Activated CD4-positive, alpha-beta T cell treated with anti-CD3 and anti-CD28 coated beads for 4 hours (primary cell): ENCODE measurements at regions not wholly inside any gene's neighbourhood (a gene's known extent, or its start where the extent isn't known, plus 50 kb on each side); places are given as distances from the start of the nearest gene placed in this dataset.
"Not testable (repeated sequence)": the region's sequence is repeated elsewhere in the genome, so short reads cannot be mapped to it uniquely, and the experiment has no call there.

Source experiments
- DNase-seq, 2 donors: peaks; one replicate each; pipeline ENCODE4 v3.0.0-alpha.2; 2020

DNA sequence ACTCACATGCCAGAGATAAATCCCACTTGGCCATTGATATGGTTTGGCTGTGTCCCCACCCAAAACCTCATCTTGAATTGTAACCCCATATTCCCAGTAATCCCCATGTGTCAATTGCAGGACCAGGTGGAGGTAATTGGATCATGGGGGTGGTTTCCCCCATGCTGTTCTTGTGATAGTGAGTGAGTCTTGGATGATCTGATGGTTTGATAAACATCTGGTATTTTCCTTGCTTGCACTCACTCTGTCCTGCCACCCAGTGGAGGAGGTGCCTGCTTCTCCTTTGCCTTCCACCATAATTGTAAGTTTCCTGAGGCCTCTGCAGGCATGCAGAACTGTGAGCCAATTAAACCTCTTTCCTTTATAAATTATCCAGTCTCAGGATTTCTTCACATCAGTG is 50.4 kb upstream of the B3GAT2 start:
- DNase-seq = not testable (repeated sequence)

DNA sequence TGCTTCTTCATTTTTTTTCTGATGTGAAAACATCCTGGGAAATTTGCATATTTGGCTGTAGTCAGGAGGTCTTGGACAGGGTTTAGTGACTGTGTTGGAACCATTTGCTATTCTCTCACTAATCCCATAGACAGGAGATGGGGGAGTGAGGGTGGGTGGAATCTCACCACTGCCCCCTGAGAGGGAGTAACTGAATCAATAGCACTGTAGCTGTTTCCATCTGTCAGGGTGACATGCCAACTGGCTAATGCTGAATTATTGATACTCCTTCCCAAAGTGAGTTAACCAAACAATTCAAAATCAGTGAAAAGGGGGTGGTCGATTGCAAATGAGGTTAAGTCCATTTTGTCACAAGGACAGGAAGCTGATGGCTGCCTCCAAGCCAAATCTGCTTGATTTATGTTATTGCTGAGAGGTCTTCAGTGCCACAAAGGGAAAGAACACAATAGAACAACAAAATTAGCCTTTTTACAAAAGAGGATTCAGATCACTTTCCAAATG is 55.1 kb upstream of the B3GAT2 start:
- no peak for DNase-seq

DNA sequence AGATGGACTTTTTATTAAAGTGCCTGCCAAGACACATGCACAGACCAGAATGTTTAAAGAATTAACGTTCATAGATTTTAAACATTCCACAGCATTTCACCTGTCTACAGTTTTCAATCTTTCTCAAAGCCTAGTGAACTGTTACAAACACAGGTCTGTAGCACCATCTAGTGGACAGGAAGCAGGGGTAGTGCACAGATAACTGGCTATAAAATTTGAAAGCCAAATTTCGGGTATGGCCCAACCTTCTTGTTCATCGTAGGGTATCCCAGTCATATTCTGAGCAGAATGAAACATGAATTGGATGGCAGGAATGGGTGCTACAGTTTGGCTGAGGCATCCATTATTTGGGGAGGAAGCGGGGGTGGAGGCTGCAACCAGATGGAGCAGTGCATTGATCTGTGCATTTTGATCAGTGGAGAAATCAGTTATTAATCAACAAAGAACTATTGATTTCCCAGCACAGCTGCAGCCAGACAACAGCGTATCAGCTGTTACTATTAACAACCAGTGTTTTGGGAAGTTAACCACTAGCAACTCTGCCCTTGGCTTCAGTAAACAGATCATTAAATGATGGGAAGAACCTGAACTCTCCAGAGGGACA is 56.1 kb upstream of the B3GAT2 start:
- DNase-seq = peak in 1 of 2 donors; percentile 7

- DNase-seq = no peak
These were observed 58.5 kb upstream of the B3GAT2 start for GRCh38 chr6:71015392-71015791.

DNA sequence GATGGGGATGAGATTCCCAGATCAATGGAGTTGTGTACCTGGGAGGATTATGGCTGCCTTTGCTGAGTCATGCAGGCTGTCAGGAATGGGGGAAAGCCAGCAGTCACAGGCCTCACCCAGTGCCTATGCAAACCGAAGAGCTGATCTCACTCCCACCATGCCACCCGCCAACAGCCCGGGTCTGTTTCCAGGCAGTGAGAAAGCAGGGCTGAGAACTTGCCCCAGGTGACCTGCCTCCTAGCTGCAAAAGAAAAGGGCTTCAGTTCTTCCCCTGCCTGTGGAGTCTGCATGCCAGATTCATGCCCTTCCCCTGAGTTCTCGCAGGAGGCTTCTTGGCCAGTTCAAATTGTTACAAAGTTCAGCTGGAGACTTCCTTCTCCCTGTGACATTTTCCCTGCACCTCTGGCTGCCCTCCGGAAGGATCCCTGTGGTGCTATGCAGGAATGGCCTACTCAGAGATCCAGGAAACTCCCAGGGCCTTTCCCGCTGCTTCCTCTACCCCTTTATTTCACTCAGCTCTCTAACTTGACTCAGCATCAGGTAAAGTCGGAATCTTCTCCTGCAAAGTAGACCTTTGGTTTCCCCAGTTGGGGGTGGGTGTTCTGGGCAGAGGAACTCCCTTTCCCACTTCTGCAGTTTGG is 71.5 kb upstream of the B3GAT2 start:
- no peak for DNase-seq

DNA sequence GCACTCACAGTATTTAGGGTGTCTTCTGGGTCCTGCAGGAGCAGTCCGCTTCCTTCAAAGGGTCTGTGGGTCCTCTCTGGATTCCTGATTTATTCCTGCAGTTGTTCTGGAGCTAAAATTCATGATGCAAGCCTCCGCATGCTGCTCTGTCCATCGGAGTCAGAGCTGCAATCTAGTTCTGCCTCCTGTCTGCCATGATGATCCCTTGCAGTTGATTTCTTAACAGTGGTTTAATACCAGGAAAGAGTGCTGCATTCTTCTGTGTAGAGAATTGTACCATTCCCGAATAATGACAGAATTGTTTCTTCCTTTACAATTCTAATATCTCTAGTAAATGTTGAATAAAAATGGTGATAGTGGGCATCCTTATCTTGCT is 72.0 kb upstream of the B3GAT2 start:
- DNase-seq = no peak

GRCh38 chr6:71029555-71029954 is 72.7 kb upstream of the B3GAT2 start:
- DNase-seq = no peak

- DNase-seq = no peak
These were observed 75.1 kb upstream of the B3GAT2 start for GRCh38 chr6:71031912-71032311.

DNA sequence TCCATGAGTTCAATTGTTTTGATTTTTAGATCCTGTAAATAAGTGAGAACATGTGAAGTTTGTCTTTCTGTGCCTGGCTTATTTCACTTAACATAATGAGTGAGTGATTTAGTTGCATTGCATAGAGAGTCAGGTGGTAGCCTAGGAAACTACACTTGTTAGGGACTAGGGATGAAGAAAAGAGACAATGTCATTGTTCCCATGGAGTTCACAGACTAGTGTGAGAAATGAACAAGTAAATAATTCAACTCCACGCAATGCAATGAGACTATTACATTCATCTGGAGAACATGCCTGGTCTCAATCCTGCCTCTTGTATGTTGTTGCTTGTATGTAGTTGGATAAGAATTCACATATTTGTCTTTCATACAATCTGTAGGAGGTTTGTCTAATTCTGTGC is 76.3 kb upstream of the B3GAT2 start:
- DNase-seq = no peak

GRCh38 chr6:71033890-71034289 is 77.0 kb upstream of the B3GAT2 start:
- DNase-seq = no peak

GRCh38 chr6:71034563-71035345 is 77.9 kb upstream of the B3GAT2 start:
- no peak for DNase-seq

DNA sequence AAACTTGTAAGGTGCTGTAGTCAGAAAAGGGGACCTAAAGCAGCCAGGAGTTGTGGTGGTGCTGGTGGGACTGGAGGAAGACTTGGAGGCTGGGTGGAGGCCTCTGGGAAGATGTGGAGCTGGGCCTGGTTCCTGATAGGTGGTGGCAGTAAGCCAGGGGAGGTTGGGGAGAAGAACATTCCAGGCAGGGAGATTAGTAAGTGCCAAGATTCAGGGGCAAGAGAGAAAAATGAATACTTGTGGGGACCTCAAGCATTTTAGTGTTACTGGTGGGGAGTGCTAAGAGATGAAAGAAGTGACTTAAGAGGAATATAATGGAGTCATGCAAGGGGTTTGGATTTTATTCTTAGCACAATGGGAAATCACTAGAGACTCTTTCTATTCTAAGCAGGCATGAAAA is 79.0 kb upstream of the B3GAT2 start:
- DNase-seq = no peak

GRCh38 chr6:71038711-71039344 is 82.0 kb upstream of the B3GAT2 start:
- no peak for DNase-seq

DNA sequence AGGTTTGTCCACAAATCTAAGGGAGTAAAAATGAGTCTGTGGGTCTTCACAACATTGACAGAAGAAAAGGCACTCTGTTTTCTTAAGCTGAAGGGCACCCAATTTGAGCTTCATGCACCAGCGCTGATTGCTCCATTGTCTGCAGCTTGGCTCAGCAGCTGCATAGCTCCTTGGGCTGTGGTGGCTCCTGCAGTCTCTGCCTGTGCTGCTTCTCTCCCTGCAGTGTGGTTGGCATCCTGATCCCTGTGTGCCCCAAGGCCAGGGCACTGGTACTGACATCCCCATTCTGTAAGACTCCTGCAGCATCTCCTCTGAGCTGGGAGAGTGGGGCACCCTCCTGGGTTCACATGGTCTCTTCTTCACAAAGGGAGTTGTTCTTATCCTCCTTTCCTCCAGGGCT is 83.2 kb upstream of the B3GAT2 start:
- DNase-seq = no peak

- no peak for DNase-seq
These were observed 84.0 kb upstream of the B3GAT2 start for GRCh38 chr6:71040841-71041240.

- DNase-seq = no peak
These were observed 87.0 kb upstream of the B3GAT2 start for GRCh38 chr6:71043902-71044301.

- DNase-seq = no peak
These were observed 87.9 kb upstream of the B3GAT2 start for GRCh38 chr6:71044753-71045152.

DNA sequence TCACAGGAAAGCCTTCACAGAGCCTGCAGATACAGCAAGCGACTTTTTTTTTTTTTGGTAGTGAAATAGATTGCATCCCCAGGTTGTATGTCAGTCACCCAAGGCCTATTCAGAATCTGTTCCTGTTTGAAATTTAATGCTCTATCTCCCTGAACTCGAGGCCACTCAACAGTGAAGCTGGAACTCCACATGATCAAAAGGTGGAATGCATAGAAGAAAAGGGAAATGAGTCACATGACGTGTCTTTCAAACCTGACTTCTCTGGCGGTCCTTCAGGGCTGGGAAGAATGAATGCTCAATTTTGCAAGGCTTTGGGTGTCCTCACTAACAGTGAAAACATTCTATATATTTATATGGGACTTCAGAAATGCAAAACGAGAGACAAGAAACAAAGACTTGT is 88.4 kb upstream of the B3GAT2 start:
- no peak for DNase-seq

- no peak for DNase-seq
These were observed 90.6 kb upstream of the B3GAT2 start for GRCh38 chr6:71047417-71047816.

GRCh38 chr6:71048320-71049164 is 91.7 kb upstream of the B3GAT2 start:
- no peak for DNase-seq

DNA sequence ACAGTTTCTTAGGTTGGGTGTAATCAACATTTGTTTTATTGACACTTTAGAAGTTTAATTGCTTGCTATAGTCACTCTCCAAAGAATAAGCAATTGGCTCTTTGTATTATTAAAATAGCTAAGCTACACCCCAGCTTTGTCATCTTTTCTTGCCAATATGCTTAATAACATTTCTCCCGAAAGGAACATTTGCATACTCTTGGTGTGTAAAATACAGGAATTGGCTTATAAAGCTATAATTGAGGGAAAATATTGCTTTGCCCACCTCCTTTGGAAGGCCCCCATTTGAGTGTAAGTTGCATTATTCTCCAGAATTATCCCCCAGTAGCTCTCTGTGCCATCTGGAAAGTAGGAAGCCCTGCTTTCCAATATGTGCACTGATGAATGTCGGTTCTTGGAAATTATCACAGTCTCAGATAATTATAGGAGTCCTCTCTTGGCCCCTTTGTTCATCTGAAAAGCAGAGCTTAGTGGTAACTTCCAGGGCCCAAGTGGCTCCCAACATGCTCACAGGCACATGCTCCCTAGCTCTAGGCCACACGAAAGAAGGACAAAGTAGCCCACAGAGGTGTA is 92.4 kb upstream of the B3GAT2 start:
- DNase-seq = no peak

- no peak for DNase-seq
These were observed 96.6 kb upstream of the B3GAT2 start for GRCh38 chr6:71053475-71053874.
